MM.1S (cell line): ENCODE measurements at regions not wholly inside any gene's neighbourhood (a gene's known extent, or its start where the extent isn't known, plus 50 kb on each side); places are given as distances from the start of the nearest gene placed in this dataset.

Experiments
- DNase-seq: peaks from one replicate; pipeline ENCODE4 v3.0.0-alpha.2; 2015
- H2AFZ ChIP-seq: fragments of 300-600 bp; sonication (generic); 2 replicates; pipeline ENCODE4 v1.6.0; 2016; ENCODE audit warnings: antibody characterized with exemption, low read length
- H3F3A ChIP-seq: fragments of 300-600 bp; sonication (generic); 2 replicates; pipeline ENCODE4 v1.6.1; 2016; ENCODE audit warnings: mild to moderate bottlenecking, antibody characterized with exemption, low read length, moderate library complexity, mixed read lengths; ENCODE audit not compliant: insufficient read depth
- H3K27ac ChIP-seq: fragments of 300-600 bp; sonication (generic); 2 replicates; pipeline ENCODE4 v1.5.1; 2016; ENCODE audit warnings: mild to moderate bottlenecking, low read length
- H3K27me3 ChIP-seq: fragments of 300-600 bp; sonication (generic); replicated peaks from 2 replicates; pipeline ENCODE4 v1.6.0; 2016; ENCODE audit warnings: low read length; ENCODE audit not compliant: insufficient read depth
- H3K36me3 ChIP-seq: fragments of 300-600 bp; sonication (generic); replicated peaks from 2 replicates; pipeline ENCODE4 v1.6.1; 2016; ENCODE audit warnings: mild to moderate bottlenecking, low read length, mixed read lengths; ENCODE audit not compliant: insufficient read depth
- H3K4me1 ChIP-seq: fragments of 300-600 bp; sonication (generic); 2 replicates; pipeline ENCODE4 v1.6.1; 2016; ENCODE audit warnings: low read length, mixed read lengths
- H3K4me2 ChIP-seq: fragments of 300-600 bp; sonication (generic); 2 replicates; pipeline ENCODE4 v1.6.0; 2016; ENCODE audit warnings: low read depth, low read length
- H3K4me3 ChIP-seq: fragments of 300-600 bp; sonication (generic); 2 replicates; pipeline ENCODE4 v1.5.1; 2016; ENCODE audit warnings: low read length, mixed read lengths
- H3K79me2 ChIP-seq: fragments of 300-600 bp; sonication (generic); 2 replicates; pipeline ENCODE4 v1.6.1; 2016; ENCODE audit warnings: mixed run types, low read length, mixed read lengths
- H3K9ac ChIP-seq: fragments of 300-600 bp; sonication (generic); 2 replicates; pipeline ENCODE4 v1.6.1; 2016; ENCODE audit warnings: low read length, mixed read lengths
- H3K9me2 ChIP-seq: fragments of 300-600 bp; sonication (generic); replicated peaks from 2 replicates; pipeline ENCODE4 v1.6.1; 2016; ENCODE audit warnings: mild to moderate bottlenecking, low read length, mixed read lengths; ENCODE audit not compliant: insufficient read depth
- H3K9me3 ChIP-seq: fragments of 300-600 bp; sonication (generic); replicated peaks from 2 replicates; pipeline ENCODE4 v1.6.1; 2016; ENCODE audit warnings: mild to moderate bottlenecking, low read length, mixed read lengths; ENCODE audit not compliant: insufficient read depth
- H4K20me1 ChIP-seq: fragments of 300-600 bp; sonication (generic); 2 replicates; pipeline ENCODE4 v1.6.1; 2016; ENCODE audit warnings: mild to moderate bottlenecking, low read length, moderate library complexity, mixed read lengths; ENCODE audit not compliant: insufficient read depth
- CTCF ChIP-seq: fragments of 300-600 bp; sonication (generic); IDR thresholded peaks from 2 replicates; pipeline ENCODE4 v1.5.1; 2016; ENCODE audit warnings: antibody characterized with exemption, low read length, mixed read lengths
- EZH2 ChIP-seq: fragments of 300-600 bp; sonication (generic); optimal IDR thresholded peaks from 2 replicates; pipeline ENCODE3; 2017; ENCODE audit warnings: low read depth, mild to moderate bottlenecking, antibody characterized with exemption, low read length, mixed read lengths
- EZH2phosphoT487 ChIP-seq: fragments of 300-600 bp; sonication (generic); IDR thresholded peaks from 2 replicates; pipeline ENCODE4 v1.6.1; 2018; ENCODE audit warnings: antibody characterized with exemption, low read length

GRCh38 chr15:70351391-70351790 lies 253.7 kb upstream of the TLE3 start:
- no peaks in the 10 kb centered on the region for H3K36me3 ChIP-seq
- no peaks in the 10 kb centered on the region for H3K9me2 ChIP-seq

DNA sequence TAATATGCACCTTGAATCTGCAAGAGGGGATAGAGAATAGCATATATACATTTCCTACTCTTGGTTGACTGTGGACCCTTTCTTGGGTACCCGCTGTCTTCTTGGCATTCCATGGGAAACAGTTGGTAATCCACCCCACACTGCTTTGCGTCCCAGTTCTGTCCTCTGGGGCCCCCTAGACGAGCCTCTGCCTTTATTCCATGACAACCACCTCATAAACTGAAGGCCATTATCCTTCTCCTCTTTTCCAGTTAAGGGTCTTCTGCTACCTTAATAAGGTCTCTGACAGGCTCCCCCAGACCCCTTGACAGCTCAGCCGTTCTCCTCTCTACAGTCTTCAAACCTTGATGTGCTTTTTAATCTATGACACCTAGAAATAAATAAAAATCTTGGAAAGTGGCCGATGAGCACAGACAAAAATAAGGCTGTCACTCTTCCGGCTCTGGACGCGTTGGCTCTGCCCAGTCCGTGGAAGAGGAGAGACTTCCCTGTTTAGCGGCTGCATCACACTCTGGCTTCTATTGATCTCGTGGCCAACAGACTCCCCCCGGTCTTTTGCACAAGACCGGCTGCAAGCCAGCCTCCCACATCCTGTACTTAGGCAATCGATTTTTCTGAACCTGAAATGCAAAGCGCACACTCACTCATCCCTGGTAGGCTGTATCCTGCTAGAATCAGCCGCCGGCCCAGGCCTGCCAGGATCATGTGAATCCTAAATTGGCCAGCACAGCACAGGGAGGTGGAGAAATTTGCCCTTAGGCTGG lies 251.0 kb upstream of the TLE3 start:
- Histone ChIP-seq H3K79me2 (no peaks in the 10 kb centered on the region), H3K4me1 (no peaks in the 10 kb centered on the region), H3K9me2 (no peaks in the 10 kb centered on the region), H4K20me1 (no peaks in the 10 kb centered on the region), H3K4me2 (no peak overlapping the region), H3K27ac (no peak overlapping the region), H3F3A (no peaks in the 10 kb centered on the region), H3K36me3 (no peaks in the 10 kb centered on the region), H3K27me3 (no peaks in the 10 kb centered on the region), H3K4me3 (no peak overlapping the region), H3K9me3 (no peaks in the 10 kb centered on the region), H3K9ac (no peak overlapping the region), H2AFZ (no peak overlapping the region)
- DNase-seq: no peak
- TF ChIP-seq EZH2phosphoT487 (no peak), CTCF (no peak), EZH2 (no peak)

More at GRCh38 chr15:70351391-70351790, 253.7 kb upstream of the TLE3 start:
- Histone ChIP-seq H3K9me3 (no peaks in the 10 kb centered on the region), H3K27me3 (no peaks in the 10 kb centered on the region), H4K20me1 (no peaks in the 10 kb centered on the region), H3K9ac (no peak overlapping the region), H3K4me3 (no peak overlapping the region), H3F3A (no peaks in the 10 kb centered on the region), H3K79me2 (no peaks in the 10 kb centered on the region), H3K4me1 (no peaks in the 10 kb centered on the region), H2AFZ (no peak overlapping the region), H3K4me2 (no peak overlapping the region), H3K27ac (no peak overlapping the region)
- no peak for DNase-seq
- TF ChIP-seq CTCF (no peak), EZH2phosphoT487 (no peak), EZH2 (no peak)

- no peak overlapping the region for H2AFZ ChIP-seq
- no peaks in the 10 kb centered on the region for H3K9me2 ChIP-seq
- H3K36me3 ChIP-seq: no peaks in the 10 kb centered on the region
- H3K4me1 ChIP-seq: no peaks in the 10 kb centered on the region
- H3F3A ChIP-seq: no peaks in the 10 kb centered on the region
- H4K20me1 ChIP-seq: no peaks in the 10 kb centered on the region
- no peak for TF ChIP-seq CTCF
- TF ChIP-seq EZH2phosphoT487: no peak
- TF ChIP-seq EZH2: no peak
- no peak for DNase-seq
- no peak overlapping the region for H3K27ac ChIP-seq
- H3K79me2 ChIP-seq: no peaks in the 10 kb centered on the region
- H3K4me2 ChIP-seq: no peak overlapping the region
- no peaks in the 10 kb centered on the region for H3K27me3 ChIP-seq
- H3K9ac ChIP-seq: no peak overlapping the region
- no peak overlapping the region for H3K4me3 ChIP-seq
- no peaks in the 10 kb centered on the region for H3K9me3 ChIP-seq
These were observed 250.5 kb upstream of the TLE3 start for GRCh38 chr15:70348226-70348543.
